Activated T-helper 1 cell treated with anti-CD3 and anti-CD28 coated beads, Interleukin-12 subunit alpha, Interleukin-12 subunit beta, Interleukin-2, Interleukin-4 antibody, amounts not matched to agents 30 ng/mL and 10 ng/mL and 1 ng/mL, durations not matched to agents 14 hours and 24 hours and 36 hours (primary cell): ENCODE measurements at regions not wholly inside any gene's neighbourhood (a gene's known extent, or its start where the extent isn't known, plus 50 kb on each side); places are given as distances from the start of the nearest gene placed in this dataset.

Experiments
- DNase-seq: peaks from one replicate; pipeline ENCODE4 v3.0.0; 2021; ENCODE audit warnings: low spot score
- H3K27ac Mint-ChIP-seq: one replicate; pipeline ENCODE4 v1.8.0; 2021; ENCODE audit warnings: mild to moderate bottlenecking, mixed read lengths
- H3K27me3 Mint-ChIP-seq: one replicate; pipeline ENCODE4 v1.8.0; 2022; ENCODE audit warnings: mild to moderate bottlenecking, moderate library complexity, mixed read lengths; ENCODE audit not compliant: insufficient read depth
- H3K36me3 Mint-ChIP-seq: one replicate; pipeline ENCODE4 v1.8.0; 2021; ENCODE audit warnings: low read depth, mixed read lengths
- H3K4me1 Mint-ChIP-seq: one replicate; pipeline ENCODE4 v1.8.0; 2021; ENCODE audit warnings: low read depth, mixed read lengths
- H3K4me3 Mint-ChIP-seq: one replicate; pipeline ENCODE4 v1.8.0; 2021; ENCODE audit warnings: mild to moderate bottlenecking, moderate library complexity, mixed read lengths
- H3K9me3 Mint-ChIP-seq: one replicate; pipeline ENCODE4 v1.8.0; 2021; ENCODE audit warnings: mixed read lengths
- intact Hi-C: fragments of 100-400 bp; cut with micrococcal nuclease; formaldehyde crosslinking; loops from one replicate; pipeline ENCODE4 v1.15.1; 2024

DNA sequence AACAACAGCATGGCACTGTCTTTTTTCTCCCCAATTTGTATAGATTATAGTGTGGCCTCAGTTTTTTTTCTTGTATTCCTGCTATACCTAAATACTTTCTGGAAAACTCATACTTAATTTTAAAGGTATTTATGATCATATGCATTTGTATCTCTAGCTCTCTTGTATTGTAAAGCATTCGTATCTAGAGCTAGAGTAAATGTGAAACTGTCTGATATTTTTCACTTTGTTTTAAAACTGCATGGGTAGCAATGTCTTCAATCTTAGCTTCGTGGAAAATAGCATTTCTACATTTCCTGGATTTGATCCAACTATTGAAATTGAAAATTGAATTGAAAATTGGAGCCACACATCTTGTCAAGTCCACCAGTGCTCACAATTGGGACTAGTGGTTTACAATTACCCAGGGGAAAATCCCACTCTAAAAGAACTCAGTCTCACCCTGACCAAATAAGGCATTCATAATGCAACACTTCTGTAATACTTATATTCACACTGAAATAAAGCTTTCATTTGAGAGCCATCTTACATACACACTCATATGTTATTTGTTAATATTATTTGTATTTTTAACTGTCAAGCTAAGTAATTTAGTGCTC lies 51.3 kb upstream of the KLF6 start:
- Mint-ChIP-seq H3K4me1 (peaks cover 33% of the 10 kb centered on the region), H3K36me3 (no peaks in the 10 kb centered on the region), H3K9me3 (no peaks in the 10 kb centered on the region), H3K27ac (peak overlapping the region; percentile 83), H3K4me3 (peak overlapping the region; percentile 1), H3K27me3 (no peaks in the 10 kb centered on the region)
- intact Hi-C loops = loop anchor here (1.0 kb wide), 5 partner anchors 12 to 53 kb away; no protein-coding TSS in a partner anchor
- DNase-seq = no peak

DNA sequence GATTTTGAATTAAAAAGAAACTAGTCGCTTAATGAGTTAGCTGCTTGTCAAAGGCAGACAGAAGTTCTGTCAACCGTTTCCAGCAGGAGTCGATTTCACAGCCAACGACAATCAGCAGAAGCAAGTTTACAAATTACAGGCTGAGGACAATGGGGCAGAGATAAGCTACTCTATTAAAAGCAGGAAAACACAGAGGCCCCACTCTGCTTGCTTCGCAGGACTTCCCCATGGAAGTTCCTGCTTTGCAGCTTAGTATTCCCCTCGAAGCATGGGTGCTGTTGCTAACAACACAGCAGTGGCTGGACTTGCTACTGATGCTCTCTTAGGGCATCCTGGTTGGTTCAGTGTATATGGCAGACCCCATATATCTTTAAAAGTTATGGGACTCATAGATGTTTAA lies 50.8 kb upstream of the KLF6 start:
- intact Hi-C loops = loop anchor here (1.0 kb wide), 5 partner anchors 13 to 52 kb away; no protein-coding TSS in a partner anchor
- Mint-ChIP-seq H3K4me3 (no peak overlapping the region), H3K27me3 (no peaks in the 10 kb centered on the region), H3K9me3 (no peaks in the 10 kb centered on the region), H3K4me1 (peaks cover 36% of the 10 kb centered on the region), H3K27ac (peak overlapping the region; percentile 83), H3K36me3 (no peaks in the 10 kb centered on the region)
- no peak for DNase-seq

DNA sequence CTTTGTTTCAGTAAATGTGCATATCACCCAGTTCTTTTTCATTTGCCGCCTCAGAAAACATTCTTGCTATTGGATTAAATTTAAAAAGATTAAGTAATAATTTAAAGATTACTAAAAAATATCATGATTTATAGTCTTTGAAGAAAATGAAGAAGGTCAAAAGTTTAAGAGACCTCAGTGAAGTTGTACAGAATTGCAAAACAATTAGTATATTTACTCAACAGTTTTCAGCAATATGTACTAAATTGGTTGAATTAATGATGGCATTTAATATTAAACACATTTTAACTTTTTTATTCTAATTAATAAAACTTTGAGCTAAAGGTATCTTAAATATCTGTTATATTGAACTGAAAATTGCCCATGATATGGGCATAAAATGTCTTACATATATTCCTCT lies 49.9 kb upstream of the KLF6 start:
- H3K4me3 Mint-ChIP-seq = no peak overlapping the region
- H3K36me3 Mint-ChIP-seq = no peaks in the 10 kb centered on the region
- H3K4me1 Mint-ChIP-seq = peaks cover 44% of the 10 kb centered on the region
- H3K9me3 Mint-ChIP-seq = no peaks in the 10 kb centered on the region
- DNase-seq = no peak
- intact Hi-C loops = no loop called here
- no peak overlapping the region for H3K27ac Mint-ChIP-seq
- no peaks in the 10 kb centered on the region for H3K27me3 Mint-ChIP-seq
